Adrenal gland (tissue), 5 donors: ENCODE measurements at regions not wholly inside any gene's neighbourhood (a gene's known extent, or its start where the extent isn't known, plus 50 kb on each side); places are given as distances from the start of the nearest gene placed in this dataset.

ENCODE experiments used
- CTCF ChIP-seq, 6 experiments: fragments of 450-650 bp in 4 of 6; fragments of 200-600 bp in 2 of 6; sonication (generic) in 1 of 6; IDR thresholded peaks; 1 replicate in 5 of 6; 2 replicates in 1 of 6; pipeline versions ENCODE4 v1.5.1 to v1.8.0; 2016 to 2021; ENCODE audit warnings: antibody characterized with exemption in 6 of 6, mild to moderate bottlenecking in 2 of 6, moderate library complexity in 1 of 6
- POLR2A ChIP-seq, 2 donors: fragments of 450-650 bp; IDR thresholded peaks; one replicate each; pipeline ENCODE4 v1.6.1; 2017; ENCODE audit warnings: antibody characterized with exemption in 2 of 2, mild to moderate bottlenecking in 2 of 2, moderate library complexity in 1 of 2
- donor health status: DM: no; HTN: no; CAD: no.

- TF ChIP-seq POLR2A (IDR thresholded peaks at IDR 0.05) (no peak), CTCF (IDR thresholded peaks at IDR 0.05) (no peak)
Measured at GRCh38 chr20:39394461-39394860, 432.3 kb downstream of the DHX35 start.
